Fibroblast of skin of back (primary cell): ENCODE measurements at regions not wholly inside any gene's neighbourhood (a gene's known extent, or its start where the extent isn't known, plus 50 kb on each side); places are given as distances from the start of the nearest gene placed in this dataset.
"Not testable (repeated sequence)": the region's sequence is repeated elsewhere in the genome, so short reads cannot be mapped to it uniquely, and the experiment has no call there.

Source experiments
- DNase-seq: peaks from one replicate; pipeline ENCODE4 v3.0.0-alpha.2; 2013

GRCh38 chr2:210963386-210963785 is 407.0 kb downstream of the CPS1 start:
- no peak for DNase-seq

DNA sequence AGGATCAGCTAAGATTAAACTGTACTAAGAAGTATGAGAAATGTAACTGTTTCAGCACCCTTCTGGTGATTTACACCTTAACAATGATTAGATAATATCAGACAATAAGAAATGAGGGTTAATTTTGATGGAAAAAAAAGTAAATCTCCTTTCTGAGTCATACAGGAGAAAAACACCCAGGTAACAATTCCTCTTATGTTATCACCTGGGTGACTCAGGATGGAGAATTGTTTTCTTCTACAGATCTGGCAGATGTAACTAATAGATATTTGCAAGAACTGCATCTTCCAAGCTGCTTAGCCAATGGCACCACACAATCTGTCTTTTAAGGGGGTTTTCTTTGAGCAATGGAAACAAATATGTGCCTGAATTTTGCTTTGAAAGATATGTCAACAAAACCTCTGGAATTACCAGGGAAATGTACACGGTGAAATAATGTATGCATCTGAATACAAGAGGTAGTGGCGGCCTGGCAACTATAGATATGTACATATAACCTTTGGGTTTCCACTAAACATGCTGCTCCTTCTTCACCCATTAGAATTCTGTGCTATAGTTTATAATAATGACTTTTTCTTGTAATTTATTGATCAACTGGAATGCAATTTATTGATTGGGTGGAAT is 407.9 kb downstream of the CPS1 start:
- no peak for DNase-seq

GRCh38 chr2:210965472-210965871 is 409.1 kb downstream of the CPS1 start:
- DNase-seq = no peak

- no peak for DNase-seq
These were observed 409.9 kb downstream of the CPS1 start for GRCh38 chr2:210966330-210966729.

DNA sequence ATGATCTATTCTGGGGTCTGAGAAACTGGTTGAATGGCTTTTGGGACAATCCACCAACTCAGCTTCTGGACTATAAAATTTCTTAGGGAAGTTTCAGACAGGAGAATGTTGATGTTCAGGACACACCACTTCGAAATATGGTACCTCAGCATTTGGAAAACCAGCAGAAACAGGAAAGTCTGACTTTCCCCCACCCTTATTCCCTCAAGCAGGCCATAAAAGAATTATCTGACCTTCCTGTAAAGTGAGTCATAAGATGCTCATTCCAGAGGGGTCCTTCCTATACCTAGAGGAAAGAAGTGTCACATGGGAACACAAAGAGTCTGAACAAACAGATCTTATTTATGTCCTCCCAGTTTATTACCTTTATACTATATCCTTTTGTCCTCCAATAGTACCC is 415.0 kb downstream of the CPS1 start:
- no peak for DNase-seq

GRCh38 chr2:210986806-210987205 is 430.4 kb downstream of the CPS1 start:
- not testable (repeated sequence) for DNase-seq

GRCh38 chr2:210991107-210991506 is 434.7 kb downstream of the CPS1 start:
- no peak for DNase-seq

DNA sequence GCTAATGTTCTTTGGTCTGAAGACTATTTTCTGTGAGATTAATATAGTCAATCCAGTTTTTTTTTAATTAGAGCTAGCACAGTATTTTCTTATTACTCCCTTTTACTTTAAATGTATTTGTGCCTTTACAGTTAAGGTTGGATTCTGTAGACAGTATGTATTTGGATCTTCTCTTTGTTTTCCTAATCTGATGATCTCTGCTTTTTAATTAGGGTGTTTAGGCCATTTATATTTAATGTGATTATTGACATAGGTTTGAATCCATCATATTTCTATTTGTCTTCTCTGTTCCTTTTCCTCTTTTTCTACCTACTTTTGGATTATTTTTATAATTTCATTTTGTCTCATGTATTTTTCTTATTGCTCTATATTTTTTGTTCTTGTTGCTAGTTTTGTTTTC is 437.7 kb downstream of the CPS1 start:
- no peak for DNase-seq

- DNase-seq = peak; percentile 7
These were observed 441.0 kb downstream of the CPS1 start for GRCh38 chr2:210997373-210997772.

DNA sequence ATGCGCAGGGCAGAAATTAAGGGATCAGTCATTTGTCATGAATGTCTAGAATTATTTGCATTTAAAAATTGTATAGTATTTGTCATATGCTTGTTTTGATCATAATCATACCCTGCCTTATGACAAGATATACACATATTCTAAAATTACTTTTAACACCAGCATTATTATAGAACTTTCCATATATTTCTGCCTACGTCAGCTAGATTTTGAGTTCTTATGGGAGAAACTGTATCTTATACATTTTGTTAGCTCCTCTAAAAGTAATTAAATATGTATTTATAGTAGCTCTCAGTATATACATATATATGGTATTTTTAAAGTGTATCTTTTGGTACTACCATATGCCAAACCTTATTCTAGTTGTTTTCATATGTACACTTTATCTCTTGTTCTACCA is 441.9 kb downstream of the CPS1 start:
- no peak for DNase-seq

DNA sequence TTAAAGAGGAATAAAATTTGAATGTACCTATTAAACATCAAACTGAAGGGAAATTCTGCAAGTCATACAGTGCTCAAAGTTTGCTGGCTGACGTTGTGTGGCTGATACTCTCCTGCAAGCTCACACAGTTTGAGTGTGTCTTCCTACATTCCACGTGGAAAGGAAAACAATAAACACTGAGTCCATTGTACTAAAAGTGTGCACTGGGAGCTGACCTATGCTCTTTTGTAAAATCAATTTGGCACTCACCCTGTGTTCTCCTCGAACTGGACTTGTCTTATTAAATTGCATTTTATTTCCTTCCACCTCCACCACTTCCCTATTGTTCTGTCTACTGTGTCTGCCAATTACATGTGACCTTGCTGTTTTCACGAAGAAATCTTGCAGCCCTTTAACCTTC is 458.0 kb downstream of the CPS1 start:
- DNase-seq = no peak

DNA sequence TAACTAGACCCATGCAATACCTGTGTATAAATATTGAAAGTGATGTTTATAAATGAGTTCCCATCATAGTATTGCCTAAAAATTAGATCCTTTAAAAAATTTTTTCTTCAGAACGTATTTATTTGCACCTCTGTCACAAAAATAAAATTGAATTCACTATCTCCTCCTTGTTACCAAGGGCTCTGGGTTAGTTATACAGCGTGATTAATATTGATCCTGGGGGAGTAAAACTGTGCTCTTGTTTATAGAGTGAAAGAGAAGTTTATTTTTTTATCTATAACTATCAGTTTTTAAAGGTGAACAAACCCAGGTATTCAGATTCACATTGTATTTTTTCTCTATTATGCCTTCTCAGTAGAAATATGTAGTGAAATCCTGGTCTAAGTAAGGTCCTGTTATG is 458.5 kb downstream of the CPS1 start:
- no peak for DNase-seq

DNA sequence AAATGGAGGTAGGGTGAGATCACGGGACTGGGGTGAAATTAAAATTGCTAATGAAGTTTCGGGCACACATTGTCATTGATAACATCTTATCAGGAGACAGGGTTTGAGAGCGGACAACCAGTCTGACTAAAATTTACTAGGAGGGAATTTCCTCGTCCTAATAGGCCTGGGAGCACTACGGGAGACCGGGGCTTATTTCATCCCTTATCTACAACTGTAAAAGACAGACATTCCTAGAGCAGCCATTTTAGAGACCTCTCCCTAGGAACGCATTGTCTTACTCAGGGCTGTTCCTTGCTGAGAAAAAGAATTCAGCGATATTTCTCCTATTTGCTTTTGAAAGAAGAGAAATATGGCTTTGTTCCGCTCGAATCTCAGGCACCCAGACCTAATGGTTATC is 468.7 kb downstream of the CPS1 start:
- DNase-seq = not testable (repeated sequence)

DNA sequence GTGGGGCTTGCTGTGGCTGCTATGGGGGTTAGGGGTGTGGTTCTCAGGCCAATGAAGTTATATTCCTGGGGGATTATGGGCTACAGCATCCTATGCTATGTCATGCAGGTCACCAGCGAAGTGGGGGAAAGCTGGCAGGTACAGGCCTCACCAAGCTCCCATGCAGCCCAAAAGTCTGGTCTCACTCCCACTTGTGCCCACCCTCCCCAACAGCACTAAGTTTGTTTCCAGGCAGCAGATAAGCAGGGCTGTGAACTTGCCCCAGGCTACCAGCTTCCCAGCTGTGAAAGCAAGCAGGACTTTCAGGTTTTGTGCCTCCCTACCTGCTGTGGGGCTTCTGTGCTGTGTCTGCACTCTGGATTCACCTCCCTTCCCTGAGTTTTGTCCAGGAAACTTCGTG is 469.7 kb downstream of the CPS1 start:
- DNase-seq = no peak

GRCh38 chr2:211027976-211028375 is 471.6 kb downstream of the CPS1 start:
- no peak for DNase-seq

GRCh38 chr2:211033765-211034164 is 477.4 kb downstream of the CPS1 start:
- DNase-seq = peak; percentile 5

- peak; percentile 20 for DNase-seq
These were observed 479.3 kb downstream of the CPS1 start for GRCh38 chr2:211035548-211036185.

DNA sequence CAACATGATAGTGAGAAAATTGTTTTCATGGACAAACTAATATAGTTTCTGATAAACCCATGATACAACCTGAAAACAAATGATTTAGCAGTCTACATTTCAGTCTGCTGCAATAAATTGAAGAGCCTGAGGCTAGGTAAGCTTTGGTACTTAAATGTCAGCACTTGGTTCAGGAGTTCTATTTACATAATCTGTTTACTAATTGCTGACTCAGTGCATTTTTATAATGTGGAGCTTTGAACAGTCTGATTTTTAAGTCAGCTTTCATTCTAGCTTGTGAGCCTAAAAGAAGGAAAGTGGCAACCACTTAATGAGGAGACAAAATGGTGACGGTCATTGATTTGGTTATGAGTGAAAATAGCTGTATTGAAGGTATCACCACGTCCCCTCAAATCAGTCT is 488.6 kb downstream of the CPS1 start:
- DNase-seq = no peak

GRCh38 chr2:211049321-211050018 is 493.1 kb downstream of the CPS1 start:
- no peak for DNase-seq

- DNase-seq = no peak
These were observed 499.0 kb downstream of the CPS1 start for GRCh38 chr2:211055438-211055837.

GRCh38 chr2:211061612-211062296 is 505.4 kb downstream of the CPS1 start:
- no peak for DNase-seq

- no peak for DNase-seq
These were observed 505.9 kb downstream of the CPS1 start for GRCh38 chr2:211062297-211062612.

DNA sequence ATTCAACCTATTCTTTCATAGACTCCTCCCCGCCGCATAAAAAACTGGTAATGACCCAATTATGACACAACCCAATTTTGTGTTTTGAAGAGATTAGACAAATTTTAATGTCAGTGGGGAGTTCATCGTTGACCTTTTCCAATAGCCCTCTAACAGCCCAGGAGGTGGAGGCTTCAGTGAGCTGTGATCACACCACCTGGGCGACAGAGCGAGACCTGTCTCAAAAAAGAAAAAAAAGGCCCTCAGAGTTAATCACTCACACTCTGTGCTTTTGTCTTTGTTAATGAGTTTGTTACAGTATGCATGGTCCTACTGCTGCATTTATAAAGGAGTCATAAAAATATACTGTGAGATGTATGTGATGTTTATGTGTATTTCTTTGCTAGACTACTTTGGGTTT is 510.6 kb downstream of the CPS1 start:
- no peak for DNase-seq
